ENCODE measurements at regions not wholly inside any gene's neighbourhood (a gene's known extent, or its start where the extent isn't known, plus 50 kb on each side); places are given as distances from the start of the nearest gene placed in this dataset.
"Not testable (repeated sequence)": the region's sequence is repeated elsewhere in the genome, so short reads cannot be mapped to it uniquely, and the experiment has no call there.

GRCh38 chr10:121138112-121138860 lies 287.1 kb downstream of the WDR11 start:
- no peak for DNase-seq

- DNase-seq, result no peak
These were observed 287.8 kb downstream of the WDR11 start for GRCh38 chr10:121138918-121139317.

- not testable (repeated sequence) for DNase-seq
These were observed 294.7 kb downstream of the WDR11 start for GRCh38 chr10:121145802-121146395.

GRCh38 chr10:121148921-121149320 lies 297.8 kb downstream of the WDR11 start:
- no peak for DNase-seq

- no peak for DNase-seq
These were observed 300.9 kb downstream of the WDR11 start for GRCh38 chr10:121152033-121152432.

- no peak for DNase-seq
These were observed 301.8 kb downstream of the WDR11 start for GRCh38 chr10:121152935-121153334.

- DNase-seq, result no peak
These were observed 303.1 kb downstream of the WDR11 start for GRCh38 chr10:121154310-121154709.

GRCh38 chr10:121154846-121155245 lies 303.7 kb downstream of the WDR11 start:
- DNase-seq, result peak; percentile 20 to 76 (median 68)

GRCh38 chr10:121155742-121156474 lies 304.7 kb downstream of the WDR11 start:
- DNase-seq, result no peak

- peak; percentile 91 to 97 (median 91) for DNase-seq
These were observed 306.8 kb downstream of the WDR11 start for GRCh38 chr10:121157998-121158397.

GRCh38 chr10:121158988-121159579 lies 307.9 kb downstream of the WDR11 start:
- peak in 2 of 4 experiments; percentile 8 to 32 for DNase-seq

- DNase-seq, result no peak
These were observed 308.5 kb downstream of the WDR11 start for GRCh38 chr10:121159670-121160069.

GRCh38 chr10:121165276-121165675 lies 314.1 kb downstream of the WDR11 start:
- no peak for DNase-seq

- DNase-seq, result no peak
These were observed 316.5 kb downstream of the WDR11 start for GRCh38 chr10:121167534-121168243.

- no peak for DNase-seq
These were observed 317.5 kb downstream of the WDR11 start for GRCh38 chr10:121168545-121169216.

- no peak for DNase-seq
These were observed 318.2 kb downstream of the WDR11 start for GRCh38 chr10:121169406-121169805.

GRCh38 chr10:121171825-121172787 lies 320.9 kb downstream of the WDR11 start:
- peak in 1 of 4 experiments; percentile 20 for DNase-seq

GRCh38 chr10:121179006-121179405 lies 327.8 kb downstream of the WDR11 start:
- DNase-seq, result no peak

GRCh38 chr10:121182219-121182618 lies 331.1 kb downstream of the WDR11 start:
- DNase-seq, result no peak

- no peak for DNase-seq
These were observed 332.1 kb downstream of the WDR11 start for GRCh38 chr10:121183236-121183635.

GRCh38 chr10:121183707-121184106 lies 332.5 kb downstream of the WDR11 start:
- no peak for DNase-seq

All from suppressor macrophage (primary cell).